ENCODE measurements at regions not wholly inside any gene's neighbourhood (a gene's known extent, or its start where the extent isn't known, plus 50 kb on each side); places are given as distances from the start of the nearest gene placed in this dataset.

DNA sequence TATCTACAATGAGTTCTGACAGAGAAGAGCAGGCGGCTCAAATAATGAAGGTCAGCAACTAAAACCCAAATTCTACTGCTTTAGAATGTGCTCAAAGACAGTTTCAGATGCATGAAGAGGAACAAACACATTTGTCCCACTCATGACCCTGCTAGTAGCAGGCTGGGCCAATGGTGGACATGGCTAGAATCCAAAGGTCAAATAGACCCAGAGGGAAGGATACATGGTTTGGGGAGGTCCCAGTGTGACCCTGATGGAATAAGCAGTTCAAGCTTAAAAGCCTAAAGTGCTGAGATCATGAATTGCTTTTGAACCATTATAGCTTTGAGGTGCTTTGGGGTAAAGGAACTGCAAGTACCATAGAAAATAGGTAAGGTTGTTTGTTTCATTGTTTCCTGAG lies 450.7 kb downstream of the MID1IP1 start:
- Histone ChIP-seq H3K27me3 (ENCODE audit: insufficient read depth, low read length) (peaks cover 3% of the 10 kb centered on the region; the same call in 1 of the 2 replicates), H2BK20ac (ENCODE audit: low read depth, low read length, poor library complexity, severe bottlenecking) (no peak overlapping the region), H3T11ph (ENCODE audit: low read length) (no peak overlapping the region), H2BK5ac (ENCODE audit: insufficient read length, low read length) (no peak overlapping the region), H4K5ac (ENCODE audit: insufficient read length, low read depth, low read length) (no peak overlapping the region), H3K9me3 (ENCODE audit: control insufficient read depth, low read depth, low read length) (no peaks in the 10 kb centered on the region), H3K18ac (ENCODE audit: insufficient read length, low read depth, low read length) (no peak overlapping the region), H3K79me1 (ENCODE audit: insufficient read depth, low read depth, low read length, poor library complexity, severe bottlenecking) (no peaks in the 10 kb centered on the region), H3K4me1 (ENCODE audit: insufficient read depth, low read length) (no peaks in the 10 kb centered on the region), H4K8ac (replicated peaks; ENCODE audit: insufficient read length, low read depth, low read length) (no peak overlapping the region), H3K4ac (ENCODE audit: low read depth, low read length) (no peak overlapping the region), H3K14ac (ENCODE audit: insufficient read depth, low read length) (no peak overlapping the region), H3K56ac (ENCODE audit: insufficient read length, low read depth, low read length) (no peak overlapping the region), H2AFZ (ENCODE audit: low read length) (no peak overlapping the region), H3K9ac (ENCODE audit: extremely low read depth, insufficient read length, low read length) (no peak overlapping the region), H2BK120ac (ENCODE audit: low read depth, low read length, poor library complexity, severe bottlenecking) (no peak overlapping the region), H2BK12ac (ENCODE audit: insufficient read length, low read depth, low read length) (no peak overlapping the region), H3K23me2 (ENCODE audit: insufficient read length, low read depth, low read length, poor library complexity, severe bottlenecking) (no peaks in the 10 kb centered on the region), H3K27ac (ENCODE audit: insufficient read length, low read depth, low read length) (no peak overlapping the region), H2BK15ac (ENCODE audit: low read depth, low read length) (no peak overlapping the region), H3K23ac (ENCODE audit: insufficient read length, low read depth, low read length) (no peak overlapping the region), H3K4me2 (ENCODE audit: insufficient read depth, insufficient read length, low read length) (no peak overlapping the region), H4K20me1 (ENCODE audit: control insufficient read depth, insufficient read depth, insufficient read length) (no peaks in the 10 kb centered on the region), H3K79me2 (ENCODE audit: insufficient read depth, low read length) (no peaks in the 10 kb centered on the region), H2AK5ac (ENCODE audit: insufficient read length, low read length) (no peak overlapping the region), H4K91ac (ENCODE audit: insufficient read length, low read depth, low read length) (no peak overlapping the region)
- Mint-ChIP-seq H3K36me3 (ENCODE audit: insufficient read depth in 1 of 3, low read depth in 3 of 3) (peaks cover 0 to 8% (median 4%) of the 10 kb centered on the region in 3 experiments; a peak in 4 of 7 replicates), H3K27ac (no peak overlapping the region), H3K9me3 (peaks cover 64 to 66% of the 10 kb centered on the region in 2 experiments), H3K4me3 (no peak overlapping the region), H3K27me3 (ENCODE audit: low read depth) (peaks cover 3% of the 10 kb centered on the region), H3K4me1 (peaks cover 10 to 13% of the 10 kb centered on the region in 2 experiments)
- WGBS (ENCODE audit: extremely low coverage, insufficient read length, low lambda C conversion rate), result no CpG with 5 or more reads among the region's 1 CpG
- TF ChIP-seq, protein P1, sequence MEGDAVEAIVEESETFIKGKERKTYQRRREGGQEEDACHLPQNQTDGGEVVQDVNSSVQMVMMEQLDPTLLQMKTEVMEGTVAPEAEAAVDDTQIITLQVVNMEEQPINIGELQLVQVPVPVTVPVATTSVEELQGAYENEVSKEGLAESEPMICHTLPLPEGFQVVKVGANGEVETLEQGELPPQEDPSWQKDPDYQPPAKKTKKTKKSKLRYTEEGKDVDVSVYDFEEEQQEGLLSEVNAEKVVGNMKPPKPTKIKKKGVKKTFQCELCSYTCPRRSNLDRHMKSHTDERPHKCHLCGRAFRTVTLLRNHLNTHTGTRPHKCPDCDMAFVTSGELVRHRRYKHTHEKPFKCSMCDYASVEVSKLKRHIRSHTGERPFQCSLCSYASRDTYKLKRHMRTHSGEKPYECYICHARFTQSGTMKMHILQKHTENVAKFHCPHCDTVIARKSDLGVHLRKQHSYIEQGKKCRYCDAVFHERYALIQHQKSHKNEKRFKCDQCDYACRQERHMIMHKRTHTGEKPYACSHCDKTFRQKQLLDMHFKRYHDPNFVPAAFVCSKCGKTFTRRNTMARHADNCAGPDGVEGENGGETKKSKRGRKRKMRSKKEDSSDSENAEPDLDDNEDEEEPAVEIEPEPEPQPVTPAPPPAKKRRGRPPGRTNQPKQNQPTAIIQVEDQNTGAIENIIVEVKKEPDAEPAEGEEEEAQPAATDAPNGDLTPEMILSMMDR (conservative IDR thresholded peaks at IDR 0.05), result no peak
- no peak for DNase-seq

Measured in H9 (cell line).